HG03139 (cell line): ENCODE measurements at regions not wholly inside any gene's neighbourhood (a gene's known extent, or its start where the extent isn't known, plus 50 kb on each side); places are given as distances from the start of the nearest gene placed in this dataset.

ENCODE experiments used
- ATAC-seq: cut with Tn5 transposase; IDR thresholded peaks from one replicate; pipeline ENCODE4 v1.9.1; 2021; ENCODE audit not compliant: unreplicated experiment

DNA sequence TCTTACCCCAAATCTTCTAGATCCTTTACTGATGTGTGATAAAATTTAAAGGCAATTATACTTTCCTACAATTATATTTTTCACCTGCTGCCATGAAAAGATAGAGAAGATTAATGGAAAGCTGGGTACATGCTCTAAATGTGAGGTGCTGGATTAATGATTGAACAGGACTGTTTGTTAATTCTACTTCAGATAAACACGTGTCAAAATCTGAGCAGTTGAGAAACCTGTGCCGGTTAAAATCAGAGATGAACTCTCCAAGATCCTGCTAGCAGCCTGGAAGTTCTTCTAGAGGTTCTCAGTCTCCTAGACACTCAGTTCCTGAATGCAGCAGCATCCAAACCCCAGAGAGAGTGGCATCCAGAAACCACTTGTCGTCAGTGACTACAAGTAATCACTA is 69.2 kb downstream of the INHBA start:
- ATAC-seq: no peak

DNA sequence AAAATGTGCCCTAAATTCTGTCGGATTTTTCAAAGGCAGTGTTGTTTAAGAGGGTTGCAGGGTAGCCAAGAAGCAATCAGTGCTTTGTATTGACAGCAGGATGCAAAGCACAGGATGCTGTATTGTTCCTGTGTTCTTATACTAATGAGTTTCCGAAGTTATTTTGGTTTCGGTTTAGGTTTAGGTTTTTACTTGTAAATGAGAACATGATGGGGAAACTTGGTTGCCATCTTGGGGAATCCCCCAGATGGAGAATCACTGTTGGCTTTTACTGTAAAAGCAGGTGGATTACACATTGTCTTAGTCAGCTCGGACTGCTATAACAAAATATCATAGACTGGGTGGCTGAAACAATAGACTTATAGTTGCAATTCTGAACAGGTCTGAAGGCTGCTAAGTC is 72.1 kb downstream of the INHBA start:
- peak; percentile 87 for ATAC-seq

DNA sequence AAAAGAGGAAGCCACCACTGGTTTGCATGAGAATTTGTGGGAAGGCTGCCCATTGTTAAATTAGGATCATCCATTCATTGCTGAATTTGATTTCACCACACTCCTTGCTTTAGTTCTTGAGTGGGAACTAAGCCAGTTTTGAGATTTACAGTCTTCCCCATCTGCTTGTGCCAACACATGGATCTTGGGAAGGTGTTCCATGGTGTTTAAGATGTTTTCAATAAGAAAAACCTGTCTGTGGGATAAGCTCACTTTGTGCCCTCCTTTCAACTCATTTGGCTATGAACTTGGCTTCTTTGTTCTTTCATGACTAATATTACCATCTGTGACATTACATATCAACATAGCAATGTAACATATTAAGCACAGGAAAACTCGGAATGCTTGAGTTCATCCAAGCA is 73.2 kb downstream of the INHBA start:
- no peak for ATAC-seq

DNA sequence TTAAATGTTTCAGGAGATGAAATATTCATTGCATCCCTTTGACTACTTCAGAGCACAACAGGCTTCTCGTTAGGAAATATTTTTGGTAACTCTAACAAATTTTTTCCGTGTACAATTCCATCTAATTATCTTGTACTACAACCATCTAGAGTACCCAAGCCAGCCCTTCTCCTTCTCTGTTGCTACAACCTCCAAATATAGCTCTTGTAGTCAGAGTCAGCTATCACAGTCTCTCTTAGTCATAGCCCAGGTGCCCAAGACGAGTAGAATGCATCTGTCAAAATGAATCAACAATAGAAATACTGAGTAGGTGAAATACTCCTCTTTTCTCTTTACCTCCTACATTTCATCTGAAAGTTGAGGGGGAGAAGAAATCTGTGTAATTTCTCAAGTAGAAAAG is 74.0 kb downstream of the INHBA start:
- no peak for ATAC-seq

DNA sequence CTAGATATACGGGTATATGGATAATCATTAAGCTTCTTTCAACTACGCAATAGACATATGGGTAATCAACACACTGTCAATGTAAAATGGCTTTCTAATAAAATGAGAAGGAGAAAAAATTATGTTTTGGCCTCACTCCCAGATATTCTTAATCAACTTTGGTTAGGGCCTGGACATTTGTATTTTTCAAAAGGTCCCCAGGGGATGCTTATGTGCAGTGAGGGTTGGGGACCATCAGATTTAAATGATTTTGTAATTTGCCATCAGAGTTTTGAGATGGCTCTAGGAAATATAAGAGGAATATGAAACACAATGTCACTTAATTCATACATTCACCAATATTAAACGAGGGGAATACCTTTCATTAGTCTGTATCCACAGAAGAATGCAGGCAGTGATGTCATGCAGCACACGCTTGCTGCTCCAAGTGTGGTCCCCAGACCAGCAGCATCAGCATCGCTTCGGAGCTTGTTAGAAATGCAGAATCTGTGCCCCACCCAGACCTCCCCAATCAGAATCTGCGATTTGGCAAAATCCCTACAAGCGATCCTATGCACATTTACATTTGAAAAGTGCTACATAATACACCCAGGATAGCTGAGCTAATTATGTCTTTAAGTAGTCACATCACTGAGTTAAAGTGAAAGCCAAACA is 75.1 kb downstream of the INHBA start:
- no peak for ATAC-seq

DNA sequence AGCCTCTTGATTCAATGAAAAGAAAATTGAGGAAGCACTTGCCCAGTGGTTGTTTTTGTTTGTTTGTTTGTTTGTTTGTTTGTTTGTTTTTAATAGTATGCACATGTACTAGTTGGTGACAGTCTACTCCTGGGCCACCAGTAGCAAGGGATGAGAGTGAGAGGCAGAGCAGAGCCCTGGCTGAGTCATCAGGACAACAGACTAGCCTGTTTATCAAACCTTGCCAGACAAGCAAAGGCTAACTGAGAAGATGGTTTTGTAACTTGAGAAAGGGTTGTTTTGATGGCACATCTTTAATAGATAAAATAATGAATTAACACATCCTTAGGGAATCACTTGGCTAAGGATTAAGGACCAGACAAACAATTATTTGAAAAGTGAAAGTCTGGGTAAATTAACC is 78.1 kb downstream of the INHBA start:
- no peak for ATAC-seq

DNA sequence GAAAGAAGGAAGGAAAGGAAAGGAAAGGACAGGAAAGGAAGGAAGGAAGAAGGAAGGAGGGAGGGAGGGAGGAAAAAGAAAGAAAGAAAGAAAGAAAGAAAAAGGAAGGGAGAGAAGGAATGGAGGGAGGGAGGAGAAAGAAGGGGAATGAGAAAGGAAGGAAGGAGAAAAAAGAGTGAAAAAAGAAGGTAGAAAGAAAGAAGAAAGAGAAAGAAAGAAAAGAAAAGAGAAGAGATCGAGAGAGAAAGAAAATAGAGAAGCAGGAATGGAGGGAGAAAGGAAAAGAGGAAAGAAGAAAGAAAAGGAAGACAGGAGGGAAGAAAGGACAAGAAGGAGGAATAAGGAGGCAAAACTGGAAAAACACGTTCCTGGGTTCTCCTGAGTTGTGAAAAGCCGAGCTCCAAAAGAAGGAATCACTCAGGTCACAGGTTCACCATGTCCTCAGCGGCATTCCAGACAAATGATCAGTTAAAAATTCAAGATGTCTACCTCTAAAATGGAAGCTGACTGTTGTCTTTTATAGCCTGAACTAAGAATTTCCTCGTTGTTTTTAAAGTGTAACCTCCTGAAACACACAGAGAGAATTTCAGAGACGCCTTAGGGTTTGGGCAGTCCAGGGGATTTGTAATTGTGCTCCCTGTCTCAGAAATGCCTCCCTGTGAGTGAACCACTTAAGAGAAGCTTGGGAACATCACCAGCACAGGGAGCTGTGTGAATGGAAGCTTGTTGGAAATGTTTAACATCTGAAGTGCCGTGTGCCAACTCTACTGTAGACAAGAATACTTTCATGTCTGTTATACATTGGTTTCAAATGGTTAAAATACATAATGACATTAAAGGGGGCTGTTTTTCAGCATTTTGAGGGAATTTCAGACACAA is 80.7 kb downstream of the INHBA start:
- ATAC-seq: no peak

DNA sequence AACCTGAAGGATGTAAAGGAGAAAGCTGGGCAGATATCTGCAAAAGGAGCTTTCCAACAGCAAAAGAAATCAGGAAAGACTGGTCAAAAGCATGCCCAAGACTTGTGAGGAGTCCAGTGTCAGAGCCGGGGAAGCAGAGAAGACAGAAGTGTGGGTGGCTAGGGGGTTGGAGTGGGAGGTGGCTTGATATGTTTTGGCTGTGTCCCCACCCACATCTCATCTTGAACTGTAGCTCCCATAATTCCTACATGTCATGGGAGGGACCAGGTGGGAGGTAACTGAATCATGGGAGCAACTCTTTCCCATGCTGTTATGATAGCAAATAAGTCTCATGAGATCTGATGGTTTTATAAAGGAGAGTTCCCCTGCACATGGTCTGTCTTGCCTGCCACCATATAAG is 84.9 kb downstream of the INHBA start:
- no peak for ATAC-seq

DNA sequence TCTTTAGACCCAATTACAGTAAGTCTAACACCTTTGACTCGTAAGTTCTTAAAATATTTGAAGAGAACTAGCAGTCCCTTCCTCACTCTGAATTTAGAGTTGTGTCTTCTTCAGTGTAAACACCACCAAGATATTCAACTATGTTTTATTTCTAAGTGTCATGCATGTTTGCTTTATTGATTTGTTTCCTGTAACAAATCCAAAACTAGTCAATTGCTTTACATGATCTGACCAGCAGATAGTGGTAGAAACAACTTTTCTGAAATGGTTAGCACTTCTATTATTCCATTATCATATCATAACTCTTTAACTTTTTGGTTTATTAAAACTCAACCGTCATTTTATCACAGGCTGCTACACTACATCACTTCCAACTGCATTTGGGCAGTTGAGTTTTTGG is 90.1 kb downstream of the INHBA start:
- no peak for ATAC-seq

DNA sequence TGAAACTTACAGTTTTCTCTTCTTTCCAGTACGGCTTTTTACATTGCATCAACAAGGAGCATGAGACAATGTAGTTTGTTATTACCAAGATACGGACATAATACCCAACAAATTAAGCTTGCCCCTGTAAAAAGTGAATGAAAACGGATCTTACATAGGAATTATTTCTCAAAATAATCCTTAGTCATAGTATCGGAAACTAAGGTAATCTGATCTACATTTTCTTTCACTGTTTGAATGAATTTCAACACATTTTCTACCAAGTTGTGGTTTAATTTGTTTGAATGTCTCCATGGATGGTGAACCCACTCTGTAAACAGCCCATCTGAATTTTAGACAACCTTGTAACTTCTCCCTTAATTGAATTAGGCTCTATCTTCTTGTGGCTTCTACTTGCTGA is 90.5 kb downstream of the INHBA start:
- ATAC-seq: no peak

DNA sequence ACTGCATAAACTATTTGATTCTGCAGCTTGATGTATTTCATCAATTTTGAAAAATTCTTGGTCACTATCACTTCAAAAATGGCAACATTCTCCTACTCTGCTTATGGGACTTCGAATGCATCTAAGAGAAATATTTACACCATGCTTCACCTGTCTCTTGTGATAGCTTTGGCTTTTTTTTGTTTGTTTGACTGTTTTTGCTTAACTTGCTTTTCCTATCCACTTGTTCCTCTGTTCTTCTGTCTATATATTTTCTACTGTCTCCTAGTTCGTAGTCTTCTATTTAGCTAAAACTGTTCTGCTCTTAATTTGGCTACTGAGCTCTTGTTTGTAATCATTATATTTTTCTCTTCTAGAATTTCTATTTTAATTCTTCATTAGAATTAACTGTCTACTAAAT is 94.4 kb downstream of the INHBA start:
- ATAC-seq: no peak

DNA sequence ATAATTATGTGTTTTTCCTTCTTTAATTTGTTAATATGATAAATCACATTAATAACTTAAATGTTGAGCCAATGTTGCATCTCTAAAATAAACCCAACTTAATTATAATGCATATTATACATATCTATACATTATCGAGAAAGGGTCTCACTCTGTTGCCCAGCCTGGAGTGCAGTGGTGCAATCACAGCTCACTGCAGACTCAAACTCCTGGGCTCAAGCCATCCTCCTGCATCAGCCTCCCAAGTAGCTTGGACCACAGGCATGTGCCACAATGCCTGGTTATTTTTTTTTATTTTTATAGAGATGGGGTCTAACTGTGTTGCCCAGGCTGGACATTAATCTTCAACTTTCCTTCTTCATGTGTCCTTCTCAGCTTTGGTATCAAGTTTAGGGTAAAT is 98.9 kb downstream of the INHBA start:
- no peak for ATAC-seq

DNA sequence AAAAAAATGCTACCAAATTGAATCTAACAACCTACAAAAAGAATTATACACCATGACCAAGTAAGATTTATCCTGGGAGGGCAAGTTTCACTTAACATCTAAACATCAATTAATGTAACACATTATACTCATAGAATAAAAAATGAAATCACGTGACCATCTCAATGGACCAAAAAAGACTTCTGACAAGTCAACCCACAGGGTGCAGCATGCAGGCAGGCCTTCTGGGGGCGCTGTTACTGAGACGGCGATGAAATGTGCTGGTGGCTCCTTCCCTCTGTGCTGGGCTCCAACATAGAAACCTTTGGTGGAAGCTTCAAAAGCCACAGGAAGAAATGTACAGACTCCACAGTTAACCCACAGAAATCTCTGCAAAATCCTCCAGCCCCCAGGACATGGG is 103.1 kb downstream of the INHBA start:
- ATAC-seq: no peak

DNA sequence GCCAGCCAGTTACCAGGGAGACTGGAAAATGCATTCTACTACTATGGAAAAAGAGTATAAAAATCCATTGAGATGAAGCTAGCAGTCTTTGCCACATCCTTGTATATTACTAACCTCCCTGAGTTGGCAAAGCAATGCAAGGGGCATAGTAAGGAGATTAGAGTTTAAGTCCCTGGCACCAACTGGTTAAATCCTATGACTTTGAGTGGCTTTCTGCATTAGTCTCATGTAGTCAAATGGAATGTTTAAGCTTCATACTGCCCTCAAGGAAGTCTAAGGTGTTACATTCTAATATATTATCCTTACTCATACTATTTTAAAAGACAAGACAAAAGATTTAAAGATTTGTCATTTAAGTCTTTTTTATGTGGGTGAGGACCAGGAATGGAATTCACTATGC is 110.1 kb downstream of the INHBA start:
- no peak for ATAC-seq

DNA sequence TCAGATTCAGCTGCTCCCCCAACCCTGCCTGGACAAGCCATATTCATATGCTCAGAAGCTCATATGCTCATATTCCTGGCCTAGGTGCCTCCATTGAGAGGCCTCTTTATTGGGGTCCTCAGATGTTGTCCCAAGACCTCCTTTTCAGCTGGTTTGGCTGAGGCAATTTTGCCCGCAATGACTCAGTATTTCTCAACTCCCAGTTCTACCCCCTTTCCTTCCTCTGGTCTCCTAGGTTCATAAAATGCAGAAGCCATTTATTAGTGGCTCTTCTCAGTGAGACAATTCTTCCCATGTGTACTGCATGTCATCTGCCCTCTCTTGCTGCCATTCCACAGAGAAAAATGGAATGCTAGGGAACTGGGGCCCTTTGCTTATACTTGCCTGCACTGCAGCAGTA is 110.7 kb downstream of the INHBA start:
- no peak for ATAC-seq

DNA sequence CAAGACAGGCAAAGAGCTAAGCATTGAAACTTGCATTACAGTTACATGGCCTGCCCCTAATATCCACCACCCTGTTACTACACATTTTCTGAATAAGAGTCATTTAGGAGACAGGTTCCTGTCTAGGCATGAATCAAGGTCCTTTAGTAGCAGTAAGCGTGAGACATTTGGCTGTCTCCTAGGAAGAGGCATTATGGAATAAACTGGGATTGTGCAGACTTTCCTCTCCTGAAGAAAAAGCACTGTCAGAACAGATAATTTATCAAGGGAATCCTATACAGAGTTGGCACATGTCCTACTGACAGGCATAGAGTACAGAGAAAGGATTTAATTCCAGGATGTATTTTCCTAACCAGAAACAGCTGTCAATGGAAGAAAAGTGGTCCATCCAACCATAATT is 111.9 kb downstream of the INHBA start:
- ATAC-seq: no peak

DNA sequence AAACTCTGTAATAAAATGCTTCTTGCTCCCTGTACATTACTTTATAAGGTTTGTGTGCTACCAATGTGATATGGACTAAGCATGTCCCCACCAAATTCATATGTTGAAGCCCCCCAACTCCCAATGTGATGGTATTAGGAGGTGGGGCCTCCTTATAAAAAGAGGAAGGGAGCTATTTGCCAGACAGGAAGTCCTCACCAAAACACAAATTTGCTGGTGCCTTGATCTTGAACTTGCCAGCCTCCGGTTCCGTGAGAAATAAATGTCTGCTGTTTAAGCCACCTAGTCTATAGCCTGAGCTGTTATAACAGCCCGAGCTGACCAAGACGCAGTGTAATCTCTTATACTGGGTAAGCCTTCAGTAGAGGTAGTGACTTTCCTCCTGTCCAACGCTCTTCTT is 114.5 kb downstream of the INHBA start:
- no peak for ATAC-seq

DNA sequence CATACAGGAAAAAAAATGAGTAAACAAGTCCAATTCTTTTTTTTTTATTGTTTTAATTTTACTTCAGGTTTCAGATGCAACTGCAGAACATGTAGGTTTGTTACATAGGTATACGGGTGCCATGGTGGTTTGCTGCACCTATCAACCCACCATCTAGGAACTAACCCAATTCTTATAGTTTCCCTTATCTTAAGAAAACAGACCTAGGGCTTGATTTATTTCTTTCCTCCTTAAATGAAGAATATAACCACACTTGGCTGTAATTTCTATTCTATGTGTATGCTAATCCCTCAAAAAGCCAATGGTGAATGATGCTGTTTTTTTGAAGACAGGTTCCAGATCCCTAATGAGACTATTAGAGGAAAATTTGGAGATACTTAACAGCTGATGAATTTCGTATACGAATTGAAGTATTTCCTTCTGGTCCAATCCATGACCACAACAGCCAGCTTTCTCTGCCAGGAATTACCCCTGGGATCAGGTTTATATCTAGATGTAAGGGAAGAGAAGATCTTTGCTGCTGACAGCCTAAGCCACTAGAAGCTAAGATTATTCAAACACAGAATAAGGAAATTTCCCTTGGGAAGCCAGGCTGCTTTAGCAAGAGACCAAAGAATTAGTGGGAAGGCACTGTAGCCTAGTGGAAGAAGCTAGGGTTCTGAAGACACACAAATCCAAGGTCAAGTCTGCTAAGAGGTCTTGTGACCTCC is 115.8 kb downstream of the INHBA start:
- ATAC-seq: no peak

DNA sequence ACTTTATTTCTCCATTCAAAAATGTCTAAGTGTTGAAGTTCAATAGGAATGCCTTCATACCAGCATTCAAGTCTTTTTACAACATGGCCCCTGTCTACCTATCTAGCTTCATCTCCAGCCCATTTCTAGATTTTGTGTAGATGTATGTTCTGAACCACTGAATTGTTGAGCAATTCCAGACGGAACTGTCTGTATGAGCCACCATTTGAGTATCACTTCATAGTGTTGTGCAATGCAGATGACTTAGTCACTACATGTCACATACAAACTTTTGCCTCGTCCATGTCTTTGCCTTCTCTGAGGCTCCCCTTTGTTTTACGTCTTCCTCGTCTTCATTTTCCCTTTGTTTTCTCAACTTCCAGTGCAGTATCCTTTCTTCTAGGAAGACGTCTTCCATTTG is 118.1 kb downstream of the INHBA start:
- no peak for ATAC-seq

DNA sequence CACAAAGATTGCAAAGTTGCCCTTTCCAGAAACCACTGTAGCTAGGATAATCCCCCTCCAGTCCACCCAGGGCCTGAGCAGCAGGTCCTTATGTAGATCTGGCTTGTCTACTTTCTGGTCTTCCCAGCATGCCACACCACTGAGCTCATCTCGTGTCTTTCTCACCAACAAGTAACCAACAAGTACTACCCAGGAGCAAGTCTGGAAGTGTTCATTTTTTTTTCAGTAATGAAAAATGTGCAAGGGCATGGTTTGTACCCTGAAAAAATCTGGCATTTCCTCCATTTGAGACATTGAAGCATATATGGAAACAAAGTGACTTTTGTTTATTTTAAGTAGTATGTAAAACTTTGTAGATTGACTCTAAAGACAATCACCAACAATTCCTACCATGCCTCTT is 120.8 kb downstream of the INHBA start:
- ATAC-seq: no peak

DNA sequence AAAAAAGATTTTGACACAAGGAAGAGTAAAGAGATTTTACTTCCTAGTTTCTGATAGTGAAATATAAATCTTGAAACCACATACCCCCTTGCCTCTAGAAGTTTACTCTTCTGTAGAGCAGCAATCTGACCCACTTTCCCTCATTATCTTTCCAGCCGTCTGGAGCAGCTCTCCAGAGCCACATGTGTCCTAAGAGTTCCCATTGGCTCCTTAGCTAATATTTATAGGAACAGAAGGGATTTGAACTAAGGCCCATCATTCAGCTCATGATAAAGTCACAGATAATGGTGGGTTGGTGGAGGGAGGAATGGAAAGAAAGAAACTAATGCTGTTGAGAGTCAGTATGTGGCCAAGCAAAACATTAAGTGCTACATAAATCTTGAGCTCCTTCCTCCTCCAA is 121.8 kb downstream of the INHBA start:
- ATAC-seq: no peak
